Right lobe of liver (tissue), 4 donors: ENCODE measurements at regions not wholly inside any gene's neighbourhood (a gene's known extent, or its start where the extent isn't known, plus 50 kb on each side); places are given as distances from the start of the nearest gene placed in this dataset.

Source experiments
- POLR2A ChIP-seq: fragments of 450-650 bp; IDR thresholded peaks from one replicate; pipeline ENCODE4 v1.6.1; 2017; ENCODE audit warnings: antibody characterized with exemption, mild to moderate bottlenecking
- TF ChIP-seq, protein P1 (sequence below), 4 donors: fragments of 200-600 bp in 3 of 4; fragments of 450-650 bp in 1 of 4; IDR thresholded peaks; one replicate each; pipeline versions ENCODE4 v1.5.1 to v1.8.0; 2016 to 2022; ENCODE audit warnings: antibody characterized with exemption in 4 of 4, mild to moderate bottlenecking in 2 of 4
- donor health status: DM: no; HTN: no; CAD: no.
- donor health status: DM: no; HTN: no; CAD: no.
- donor health status: DM: no; HTN: yes; CAD: no.

DNA sequence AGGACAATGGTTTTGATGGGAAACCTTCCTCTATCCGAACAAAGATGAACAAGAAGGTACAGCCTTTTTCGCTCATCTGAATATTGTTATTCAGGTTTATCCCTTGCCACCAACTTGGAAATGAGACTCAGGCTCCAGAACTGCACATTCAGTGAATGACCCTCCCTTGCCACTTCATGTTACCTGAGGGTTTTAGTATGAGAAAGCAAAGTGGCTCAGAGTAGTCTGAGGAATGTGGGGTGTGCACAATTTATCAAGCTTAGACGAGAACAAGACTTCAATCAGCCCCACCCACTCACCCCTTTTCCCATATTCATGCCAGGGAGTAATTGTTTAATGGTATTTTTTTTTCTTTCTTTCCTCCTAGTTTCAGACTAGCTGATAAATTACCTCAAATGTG, 265.3 kb upstream of the POU1F1 start:
- no peak for TF ChIP-seq POLR2A
- TF ChIP-seq, protein P1, sequence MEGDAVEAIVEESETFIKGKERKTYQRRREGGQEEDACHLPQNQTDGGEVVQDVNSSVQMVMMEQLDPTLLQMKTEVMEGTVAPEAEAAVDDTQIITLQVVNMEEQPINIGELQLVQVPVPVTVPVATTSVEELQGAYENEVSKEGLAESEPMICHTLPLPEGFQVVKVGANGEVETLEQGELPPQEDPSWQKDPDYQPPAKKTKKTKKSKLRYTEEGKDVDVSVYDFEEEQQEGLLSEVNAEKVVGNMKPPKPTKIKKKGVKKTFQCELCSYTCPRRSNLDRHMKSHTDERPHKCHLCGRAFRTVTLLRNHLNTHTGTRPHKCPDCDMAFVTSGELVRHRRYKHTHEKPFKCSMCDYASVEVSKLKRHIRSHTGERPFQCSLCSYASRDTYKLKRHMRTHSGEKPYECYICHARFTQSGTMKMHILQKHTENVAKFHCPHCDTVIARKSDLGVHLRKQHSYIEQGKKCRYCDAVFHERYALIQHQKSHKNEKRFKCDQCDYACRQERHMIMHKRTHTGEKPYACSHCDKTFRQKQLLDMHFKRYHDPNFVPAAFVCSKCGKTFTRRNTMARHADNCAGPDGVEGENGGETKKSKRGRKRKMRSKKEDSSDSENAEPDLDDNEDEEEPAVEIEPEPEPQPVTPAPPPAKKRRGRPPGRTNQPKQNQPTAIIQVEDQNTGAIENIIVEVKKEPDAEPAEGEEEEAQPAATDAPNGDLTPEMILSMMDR (IDR thresholded peaks at IDR 0.05) = no peak
